ENCODE measurements at regions not wholly inside any gene's neighbourhood (a gene's known extent, or its start where the extent isn't known, plus 50 kb on each side); places are given as distances from the start of the nearest gene placed in this dataset.

DNA sequence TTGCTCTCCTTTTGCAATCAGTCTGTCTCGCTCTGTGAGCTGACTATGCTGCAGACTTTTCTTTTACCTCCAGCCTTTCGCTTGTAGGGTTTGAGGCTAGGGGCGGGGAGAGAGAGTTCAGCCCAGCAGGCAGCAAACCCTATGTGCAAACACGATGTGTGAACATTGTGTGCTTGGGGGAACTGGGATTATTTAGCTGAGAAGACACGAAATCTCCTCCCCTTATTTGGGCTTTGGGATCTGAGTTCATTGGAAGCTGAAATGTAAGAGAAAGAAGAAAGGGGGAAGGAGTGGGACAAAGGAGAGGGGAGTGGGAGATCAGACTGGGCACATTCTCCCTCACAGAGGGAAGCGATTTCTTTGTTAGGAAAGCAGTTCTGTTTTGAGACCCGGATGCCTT, 189.6 kb upstream of the TNP1 start:
- peak; percentile 74 for DNase-seq

DNA sequence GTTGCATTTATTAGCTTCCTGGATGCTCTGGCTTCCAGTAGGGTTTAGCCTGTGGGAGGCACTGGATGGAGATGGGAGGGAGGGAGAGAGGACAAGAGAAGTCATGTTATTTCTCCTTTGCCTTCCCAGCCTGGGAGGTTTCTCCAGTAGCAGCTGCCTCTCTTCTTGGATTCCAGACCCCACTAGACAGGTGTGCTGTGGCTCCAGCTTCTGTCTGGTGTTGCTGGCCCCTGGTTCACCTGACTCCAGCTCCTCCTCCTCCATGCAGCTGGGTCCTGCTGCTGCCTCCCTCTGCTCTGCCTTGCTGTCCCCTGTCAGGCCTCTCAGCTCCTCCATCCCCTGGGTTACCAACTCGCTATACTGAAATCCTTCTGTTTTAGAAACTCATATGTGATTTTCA, 188.9 kb upstream of the TNP1 start:
- DNase-seq, result peak; percentile 67

DNA sequence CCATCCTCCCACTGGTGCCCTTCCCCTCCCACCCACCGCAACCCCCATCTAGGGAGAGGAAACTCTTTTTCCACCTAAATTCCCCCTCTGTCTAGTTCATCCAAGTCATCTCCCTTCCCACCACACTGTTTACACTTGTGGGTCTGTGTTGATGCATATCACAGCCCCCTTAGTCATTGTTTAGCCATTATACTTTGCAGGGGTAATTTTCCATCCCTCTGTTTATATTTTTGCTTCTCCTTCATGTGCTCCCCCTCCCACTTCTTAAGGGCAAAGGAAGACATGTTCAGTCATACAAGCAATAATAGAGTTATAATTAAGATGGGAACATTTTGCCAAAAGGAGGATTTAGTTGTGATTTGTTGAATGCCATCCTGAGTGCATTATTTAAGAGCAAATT, 187.8 kb upstream of the TNP1 start:
- no peak for DNase-seq

DNA sequence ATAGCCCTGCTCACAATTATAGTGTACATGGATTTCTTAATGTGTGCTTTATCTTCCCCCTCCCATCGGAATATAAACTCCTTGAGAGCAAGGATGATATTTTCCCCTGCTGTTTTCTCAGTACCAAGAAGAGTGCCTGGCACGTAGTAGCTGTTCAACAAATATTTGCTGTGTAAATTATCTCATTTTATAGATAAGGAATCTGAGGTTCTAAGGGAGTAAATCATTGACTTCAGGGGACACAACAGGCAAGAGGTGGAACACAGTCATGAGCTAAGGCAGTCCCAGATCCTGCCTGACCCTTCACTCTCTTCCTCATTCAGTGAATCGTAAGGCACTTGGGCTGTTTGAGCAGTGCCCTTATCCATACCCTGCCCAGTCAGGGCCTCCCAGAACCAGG, 187.3 kb upstream of the TNP1 start:
- DNase-seq, result no peak

DNA sequence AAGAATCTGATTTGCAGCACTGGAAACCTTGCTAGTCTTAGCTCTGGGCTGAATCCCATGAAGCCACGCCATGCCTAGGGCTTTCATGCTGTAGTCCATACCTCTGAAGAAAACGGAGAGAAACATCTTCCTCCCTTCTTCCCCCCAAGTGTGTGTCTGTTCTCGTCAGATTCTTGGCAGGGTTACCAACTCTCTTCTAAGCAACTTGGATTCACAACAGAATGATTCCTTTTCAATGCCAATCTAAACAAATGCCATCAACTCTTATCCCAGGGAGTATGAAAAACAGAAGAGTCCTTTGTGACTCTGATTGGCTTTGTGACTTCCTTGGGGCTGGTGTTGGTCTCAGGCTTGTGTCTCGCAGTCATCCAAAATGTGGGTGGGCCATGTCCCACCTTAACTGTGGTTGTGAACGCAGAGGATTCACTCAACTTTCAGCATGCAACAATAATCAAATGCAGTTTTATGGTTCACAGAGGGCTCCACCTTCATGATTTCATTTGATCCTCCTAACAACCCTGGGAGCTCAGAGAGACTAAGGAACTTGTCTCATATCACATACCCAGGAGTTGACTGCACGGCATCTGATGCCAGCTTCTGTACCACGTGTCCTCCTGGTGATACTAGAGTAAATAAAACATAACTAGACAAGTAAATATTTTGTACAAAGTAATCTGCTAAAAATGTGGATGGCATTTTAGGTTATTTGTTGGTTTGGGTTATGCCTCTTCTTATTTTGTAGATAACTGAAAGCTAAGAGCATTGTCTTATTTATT, 186.0 kb upstream of the TNP1 start:
- DNase-seq, result no peak

DNA sequence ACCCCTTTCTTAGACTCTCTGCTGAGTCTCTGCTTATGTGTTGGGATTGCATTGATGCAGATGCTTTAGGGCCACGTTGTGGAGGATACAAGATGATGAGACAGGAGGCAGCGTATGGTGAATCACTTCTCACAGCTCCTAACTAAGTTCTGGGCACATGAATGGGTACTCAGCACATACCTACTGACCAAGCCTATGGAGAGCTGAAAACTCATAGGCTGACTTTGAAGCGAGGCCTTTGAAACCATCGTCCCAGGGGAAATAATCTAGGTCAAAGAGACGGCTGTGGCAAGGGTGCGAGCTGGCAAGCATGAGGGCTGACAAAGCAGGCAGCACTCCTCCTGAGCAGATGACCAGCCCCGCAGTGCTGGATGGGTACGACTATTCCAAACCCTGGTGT, 180.2 kb upstream of the TNP1 start:
- DNase-seq, result no peak

DNA sequence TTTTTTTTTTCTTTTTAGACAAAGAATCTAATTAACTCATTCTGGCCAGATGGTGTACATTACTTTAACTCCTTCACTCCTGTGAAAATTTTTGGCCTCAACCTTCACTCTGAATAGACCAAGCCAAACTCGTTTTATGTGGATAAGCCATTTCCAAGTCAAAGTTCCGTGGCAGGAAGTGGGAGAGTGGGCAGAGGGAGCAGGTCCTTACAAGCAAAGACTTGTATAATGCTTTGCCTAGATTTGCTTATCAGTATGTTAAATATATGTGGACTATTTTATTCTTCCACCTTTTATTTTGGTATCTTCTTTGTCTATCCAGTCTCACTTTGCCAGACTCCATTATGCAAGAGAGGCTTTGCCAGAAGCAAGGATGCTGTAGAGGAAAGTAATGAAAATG, 178.1 kb upstream of the TNP1 start:
- DNase-seq, result no peak

DNA sequence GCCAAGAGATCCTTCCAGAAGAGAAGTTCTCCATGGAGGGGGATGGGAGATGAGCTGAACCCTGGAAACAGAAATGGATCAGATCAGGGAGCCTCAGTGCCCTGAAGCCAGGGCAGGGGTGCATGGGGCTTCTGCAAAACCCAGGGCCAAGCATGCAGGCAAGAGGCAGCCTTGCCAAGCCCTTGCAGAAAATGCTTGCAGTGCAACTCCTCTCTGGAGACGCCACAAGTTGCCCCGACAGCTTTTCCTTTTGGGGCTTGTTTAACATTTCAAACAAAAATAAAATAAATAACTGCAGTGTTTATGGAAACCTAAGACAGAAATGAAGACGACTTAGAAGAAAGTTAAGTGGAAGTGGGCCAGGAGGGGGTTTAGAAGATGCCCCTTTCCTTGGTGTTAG, 177.5 kb upstream of the TNP1 start:
- DNase-seq, result no peak

DNA sequence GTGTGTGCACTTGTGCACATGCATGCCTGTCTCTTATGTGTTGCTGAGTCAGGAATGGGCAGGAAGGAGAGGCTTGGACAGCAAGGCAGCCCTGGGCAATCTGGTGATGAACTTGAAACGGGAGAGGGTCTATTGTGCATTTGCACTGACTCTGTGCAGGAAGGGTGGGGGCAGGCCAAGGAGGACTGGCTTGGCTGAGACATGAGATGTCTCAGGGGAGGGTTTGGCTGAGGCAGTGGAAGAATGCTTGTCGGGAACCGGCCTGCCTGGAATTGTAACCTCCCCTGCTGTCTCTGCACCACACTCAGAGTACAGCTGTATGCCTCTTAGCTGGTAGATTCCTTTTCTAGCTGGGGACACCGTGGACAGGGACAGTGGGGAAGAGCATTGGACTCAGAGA, 176.1 kb upstream of the TNP1 start:
- DNase-seq, result no peak

DNA sequence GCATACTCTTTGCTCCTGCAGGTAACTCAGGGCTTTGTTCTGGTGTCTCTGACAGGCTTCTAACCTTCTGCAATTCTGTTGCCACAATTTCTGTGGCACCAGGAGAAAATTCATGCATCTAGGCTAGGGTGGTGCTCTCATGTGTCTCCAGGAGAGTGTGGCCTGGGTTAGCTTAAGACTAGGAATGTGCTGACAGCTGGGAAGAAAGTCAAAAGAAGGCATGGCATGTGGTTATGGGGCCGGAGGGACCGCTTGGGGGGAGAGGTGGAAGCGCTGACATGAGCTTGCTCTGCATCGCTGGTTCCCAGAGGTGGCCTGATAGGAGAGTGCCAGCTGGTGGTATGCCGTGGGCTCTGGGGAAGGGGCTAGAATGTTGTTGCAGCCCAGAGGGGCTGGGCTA, 173.3 kb upstream of the TNP1 start:
- no peak for DNase-seq

DNA sequence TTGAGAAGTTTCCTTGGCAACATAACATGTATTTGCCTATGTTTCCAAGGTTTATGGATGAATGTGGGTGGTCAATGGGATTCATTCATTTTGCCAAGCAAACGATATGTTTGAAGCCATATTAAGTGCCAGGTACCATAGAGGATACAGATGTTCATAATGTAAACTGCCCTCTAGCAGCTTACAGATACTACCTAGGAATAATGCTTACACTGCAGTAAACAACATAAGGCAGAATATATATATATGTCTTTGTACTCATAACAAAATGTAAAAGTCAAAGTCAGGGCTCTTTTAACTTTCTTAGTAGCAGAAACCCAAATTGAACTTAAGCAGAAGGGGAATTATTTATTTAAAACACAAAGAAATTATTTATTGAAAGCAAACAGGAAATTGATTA, 171.6 kb upstream of the TNP1 start:
- DNase-seq, result no peak

DNA sequence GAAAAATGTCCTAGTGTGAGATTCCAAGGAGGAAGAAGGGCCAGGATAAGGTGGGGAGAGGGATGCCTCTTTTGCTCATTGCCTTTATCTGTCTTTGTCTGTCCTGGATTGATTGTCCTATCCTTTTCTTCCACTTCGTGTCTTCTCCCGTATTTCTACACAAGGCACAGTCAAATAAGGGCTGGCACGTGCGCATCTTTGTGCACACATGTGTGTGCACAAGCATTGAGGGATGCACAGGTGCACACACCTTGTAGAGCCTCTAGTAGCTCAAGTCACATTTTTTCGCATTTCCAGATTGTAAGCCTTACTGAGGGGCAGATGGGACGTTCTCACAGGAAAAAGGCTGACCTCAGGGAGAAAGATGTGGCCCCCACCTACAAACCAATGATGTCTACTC, 170.2 kb upstream of the TNP1 start:
- DNase-seq, result no peak

DNA sequence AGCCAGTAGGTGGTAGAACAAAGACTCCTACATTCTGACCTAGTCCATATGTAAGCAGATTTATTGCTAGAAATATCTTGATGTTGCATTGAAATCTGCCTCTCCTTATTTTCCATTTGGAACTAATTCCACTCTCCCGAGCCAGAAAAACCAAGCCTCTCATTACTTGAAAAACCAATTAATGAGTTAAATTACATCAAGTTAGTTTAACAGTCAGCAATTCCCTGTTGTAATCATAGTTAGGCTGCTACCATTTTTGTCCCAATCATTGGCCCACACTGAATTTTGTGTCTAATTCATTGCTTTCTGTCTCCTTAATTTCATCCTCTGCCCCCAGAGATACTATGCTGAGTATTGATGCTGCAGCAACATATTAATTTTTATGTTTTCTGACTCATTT, 168.3 kb upstream of the TNP1 start:
- no peak for DNase-seq

DNA sequence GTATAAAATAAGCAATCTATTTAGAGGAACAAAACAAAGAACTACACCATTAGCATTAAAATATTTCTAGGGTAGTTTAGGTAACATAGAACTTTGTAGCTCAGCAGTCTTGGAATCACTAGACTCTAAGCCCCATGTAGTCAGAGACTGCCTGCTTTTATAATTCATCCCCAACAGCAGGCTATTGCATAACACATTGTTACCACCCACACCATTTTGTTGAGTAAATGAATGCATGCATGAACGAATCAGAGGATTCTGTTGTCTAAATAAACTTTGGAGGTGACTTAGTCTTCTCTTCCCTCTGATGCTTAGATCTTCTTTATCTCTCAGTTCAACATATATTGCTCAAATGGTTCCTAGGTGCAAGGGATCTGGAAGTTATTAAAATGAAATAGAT, 167.6 kb upstream of the TNP1 start:
- DNase-seq, result no peak

DNA sequence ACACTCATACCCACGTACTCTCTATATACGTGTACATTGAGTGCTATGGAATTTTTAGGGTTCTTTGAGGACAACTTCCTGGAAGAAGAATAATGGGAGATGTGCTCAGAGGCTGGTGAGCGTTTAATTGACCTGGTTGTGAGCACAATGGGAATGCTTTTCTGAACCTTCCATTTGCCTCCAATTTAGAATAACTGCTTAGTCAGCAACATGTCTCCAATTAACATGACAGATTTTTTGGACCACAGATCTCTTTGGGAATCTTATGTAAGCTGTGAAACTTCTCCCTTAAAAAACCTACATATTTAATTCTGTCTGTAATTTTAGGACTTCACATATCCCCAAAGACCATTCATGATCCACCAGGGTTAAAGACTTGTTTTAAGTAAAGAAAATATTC, 166.7 kb upstream of the TNP1 start:
- no peak for DNase-seq

DNA sequence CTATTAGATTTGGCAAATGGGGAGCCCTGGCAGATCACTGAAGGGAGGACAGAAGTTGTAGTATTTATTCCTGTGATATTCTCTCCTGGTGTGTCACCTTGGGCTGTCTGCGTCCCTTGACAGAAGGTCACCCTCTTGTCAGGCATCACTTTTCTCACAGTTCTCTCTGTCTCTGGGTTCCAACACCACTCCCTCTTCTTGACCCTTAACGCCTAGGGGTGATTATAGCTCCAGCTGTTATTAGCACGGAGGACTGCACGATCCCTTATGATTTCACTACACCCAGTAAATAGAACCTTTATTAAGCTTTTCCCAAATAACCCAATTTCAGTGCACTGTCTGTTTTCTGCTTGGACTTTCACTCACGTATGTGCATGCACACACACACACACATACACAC, 166.3 kb upstream of the TNP1 start:
- DNase-seq, result no peak

DNA sequence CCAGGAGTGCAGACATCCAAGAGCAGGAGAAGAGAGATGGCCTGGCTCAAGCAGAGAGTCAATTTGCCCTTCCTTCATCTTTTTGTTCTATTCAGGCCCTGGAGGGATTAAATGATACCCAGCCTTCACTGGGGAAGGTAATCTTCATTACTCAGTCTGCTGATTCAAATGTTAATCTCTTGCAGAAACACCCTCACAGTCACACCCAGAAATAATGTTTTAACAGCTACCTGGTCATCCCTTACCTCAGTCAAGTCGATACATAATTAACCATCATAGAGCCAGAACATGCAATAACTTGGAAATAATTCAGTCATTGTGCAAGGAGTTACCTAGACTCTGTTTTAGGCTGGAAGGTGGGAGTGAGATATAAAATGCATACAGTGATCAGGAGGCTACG, 163.7 kb upstream of the TNP1 start:
- no peak for DNase-seq

DNA sequence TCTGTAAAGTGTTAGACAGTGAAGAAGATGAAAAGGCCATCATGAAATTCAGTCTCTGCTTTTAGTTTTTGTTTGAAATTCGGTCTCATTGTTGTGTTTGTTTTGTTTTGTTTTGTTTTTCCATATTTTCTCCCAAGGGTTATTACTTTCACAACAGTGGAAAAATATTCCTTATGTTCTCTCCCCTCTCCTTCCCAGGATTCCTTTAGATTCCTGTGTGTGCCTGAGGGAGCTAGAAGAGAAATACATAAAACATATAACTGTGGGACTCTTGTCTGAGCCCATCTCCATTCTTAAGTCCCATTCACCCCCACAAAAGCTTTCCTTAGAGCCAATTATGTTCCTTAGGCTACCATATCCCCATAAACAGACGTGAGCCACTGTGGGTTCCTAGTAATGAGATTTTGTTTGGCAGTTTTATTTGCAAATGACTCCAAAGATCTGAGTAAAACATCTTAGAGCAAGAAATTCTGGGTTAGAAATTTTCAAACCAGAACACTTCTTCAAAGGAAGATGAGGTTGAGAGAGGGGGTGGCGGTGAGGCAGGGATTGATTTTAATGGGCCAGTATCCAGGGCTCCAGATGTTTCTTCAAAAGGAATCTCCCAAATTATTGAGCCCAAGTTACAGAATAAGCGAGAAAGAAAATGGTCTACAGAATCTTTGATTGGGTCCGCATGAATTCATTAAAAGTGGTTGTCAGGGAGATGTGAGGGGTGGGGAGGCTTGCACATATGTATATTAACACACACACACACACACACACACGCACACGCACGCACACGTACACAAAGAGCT, 157.8 kb upstream of the TNP1 start:
- no peak for DNase-seq

DNA sequence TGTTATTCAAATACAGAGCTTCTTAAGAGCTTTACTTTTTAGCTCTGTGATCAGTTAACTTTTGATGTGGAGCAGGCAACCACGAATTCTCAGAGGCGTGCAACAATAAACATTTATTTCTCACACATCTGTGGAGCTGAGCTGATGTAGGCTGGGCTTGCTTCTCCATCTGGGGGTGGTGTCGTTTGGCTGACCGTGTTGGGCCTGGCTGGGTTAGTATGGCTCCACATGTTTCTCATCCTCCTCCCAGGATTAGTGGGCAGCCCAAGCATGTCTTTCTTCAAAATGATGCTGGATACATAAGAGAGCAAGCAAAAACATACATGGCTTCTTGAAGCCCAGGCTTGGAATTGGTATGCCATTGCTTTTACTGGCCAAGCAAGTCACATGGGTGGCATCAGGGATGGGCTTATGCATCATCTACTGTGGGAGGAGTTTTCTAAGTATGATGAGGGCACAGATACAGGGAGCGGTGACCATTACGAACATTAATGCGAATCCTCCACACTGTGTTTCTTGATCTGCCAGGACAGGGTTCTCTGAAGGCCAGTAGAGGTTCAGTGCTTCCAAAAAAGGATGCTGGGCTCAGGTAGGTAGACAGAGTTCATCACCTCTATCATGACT, 157.0 kb upstream of the TNP1 start:
- DNase-seq, result no peak

DNA sequence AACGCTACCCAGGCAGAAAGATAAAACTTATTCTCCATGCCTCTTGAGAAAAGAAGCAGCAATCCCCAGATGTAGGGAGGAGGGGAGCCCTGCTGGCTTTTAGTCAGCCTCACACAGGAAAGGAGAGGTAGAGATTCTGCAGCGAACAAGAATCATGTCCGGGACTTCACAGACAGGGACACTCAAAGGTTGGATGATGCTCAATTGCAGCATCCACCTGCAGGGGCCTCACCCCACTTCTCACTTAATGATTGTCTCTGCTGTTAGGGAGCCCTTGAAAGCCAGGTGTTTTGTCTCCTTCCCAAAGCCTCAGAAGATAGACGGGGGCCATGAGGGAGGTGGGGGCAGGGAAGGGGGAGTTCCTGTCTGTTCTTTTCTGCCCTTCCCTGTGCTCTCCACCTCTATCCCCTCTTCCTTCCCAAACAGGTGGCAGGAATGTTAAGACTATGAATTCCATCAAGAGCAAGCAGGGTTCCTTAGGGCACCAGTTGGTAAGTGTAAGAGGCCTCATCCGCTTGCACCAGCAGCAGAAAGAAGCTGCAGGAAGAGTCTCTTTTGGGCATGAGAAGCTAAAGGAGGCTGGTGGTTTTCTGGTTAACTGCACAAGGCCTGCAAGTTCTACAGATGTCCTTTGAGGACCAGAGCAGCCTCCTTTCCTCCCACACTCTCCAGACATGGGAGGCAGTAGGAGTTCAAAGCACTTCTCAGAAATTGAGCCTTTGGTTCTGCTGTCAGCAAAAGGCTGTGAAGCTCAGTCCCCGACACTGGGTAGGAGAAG, 154.7 kb upstream of the TNP1 start:
- DNase-seq, result no peak

DNA sequence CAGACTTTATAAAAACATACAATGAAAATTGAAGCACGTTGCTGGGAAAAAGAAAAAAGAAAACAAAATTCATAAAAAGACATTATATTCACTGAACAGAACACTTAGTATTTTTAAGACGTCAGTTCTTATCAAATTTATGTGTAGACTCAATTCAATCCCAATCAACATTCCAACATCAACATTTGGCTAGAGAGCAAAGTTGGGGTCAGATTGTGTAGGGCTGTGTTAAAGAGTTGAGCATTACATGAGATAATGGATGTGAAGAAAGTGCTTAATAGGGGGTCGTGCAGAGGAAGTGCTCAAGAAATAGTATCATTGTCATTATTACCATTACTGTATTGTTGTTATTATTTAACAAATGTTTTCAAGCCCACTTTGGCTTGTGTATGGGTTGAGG, 154.1 kb upstream of the TNP1 start:
- no peak for DNase-seq

DNA sequence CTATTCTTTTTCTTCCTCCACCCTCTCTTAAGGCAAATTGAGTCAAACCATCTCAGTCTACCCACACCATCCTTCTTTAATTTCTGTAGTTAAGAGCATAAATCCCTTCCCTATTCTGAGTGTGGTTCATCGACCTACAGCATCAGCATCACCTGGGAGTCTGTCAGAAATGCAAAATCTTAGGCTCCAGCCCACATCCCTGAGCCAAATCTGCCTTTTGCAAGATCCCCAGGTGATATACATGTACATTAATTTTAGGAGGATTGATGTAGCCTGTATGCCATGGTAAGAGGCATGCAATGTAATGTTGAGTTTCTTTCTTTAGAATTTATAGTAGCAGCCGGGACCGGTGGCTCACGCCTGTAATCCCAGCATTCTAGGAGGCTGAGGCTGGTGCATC, 151.7 kb upstream of the TNP1 start:
- DNase-seq, result no peak

DNA sequence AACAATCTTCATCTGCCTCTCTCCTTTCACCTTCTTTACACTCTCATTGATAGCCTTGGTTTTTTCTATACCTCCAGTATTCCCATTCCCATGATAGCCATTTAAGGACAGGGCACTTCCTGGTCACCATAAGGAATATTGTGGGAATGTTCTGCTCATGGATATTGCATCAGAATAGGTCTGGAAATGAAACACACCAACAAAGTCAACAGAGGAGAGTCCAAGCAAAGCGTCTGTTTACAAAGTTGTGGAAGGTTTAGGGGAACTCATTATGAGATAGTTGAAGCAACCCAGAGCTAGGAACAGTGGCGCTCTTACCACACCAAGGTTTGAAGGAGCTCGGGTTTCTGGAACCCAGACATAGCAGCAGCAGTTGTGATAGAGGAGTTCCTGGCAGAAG, 150.3 kb upstream of the TNP1 start:
- DNase-seq, result no peak

DNA sequence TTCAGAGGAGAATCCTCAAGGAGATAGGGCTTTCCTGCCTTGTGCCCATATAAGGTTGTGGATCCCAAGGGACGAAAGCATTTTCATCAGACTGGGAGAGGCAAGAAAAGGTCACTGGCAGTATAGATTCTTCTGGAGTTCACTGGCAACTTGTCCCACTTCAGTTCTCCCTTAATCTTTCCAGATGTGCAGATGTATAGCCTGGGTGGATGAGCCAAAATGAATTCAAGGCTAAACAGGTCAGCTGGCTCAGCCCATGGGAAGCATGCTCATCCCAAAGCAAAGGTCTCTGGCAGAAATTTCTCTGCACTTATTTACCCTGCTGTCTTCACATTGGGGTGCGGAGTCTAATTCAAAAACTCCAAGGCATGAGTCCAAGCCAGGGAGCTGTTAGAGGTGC, 148.9 kb upstream of the TNP1 start:
- no peak for DNase-seq

Measured in SHP77 treated with DMSO at 0.1 percent for 48 hours (cell line).